ENCODE measurements at regions not wholly inside any gene's neighbourhood (a gene's known extent, or its start where the extent isn't known, plus 50 kb on each side); places are given as distances from the start of the nearest gene placed in this dataset.

DNA sequence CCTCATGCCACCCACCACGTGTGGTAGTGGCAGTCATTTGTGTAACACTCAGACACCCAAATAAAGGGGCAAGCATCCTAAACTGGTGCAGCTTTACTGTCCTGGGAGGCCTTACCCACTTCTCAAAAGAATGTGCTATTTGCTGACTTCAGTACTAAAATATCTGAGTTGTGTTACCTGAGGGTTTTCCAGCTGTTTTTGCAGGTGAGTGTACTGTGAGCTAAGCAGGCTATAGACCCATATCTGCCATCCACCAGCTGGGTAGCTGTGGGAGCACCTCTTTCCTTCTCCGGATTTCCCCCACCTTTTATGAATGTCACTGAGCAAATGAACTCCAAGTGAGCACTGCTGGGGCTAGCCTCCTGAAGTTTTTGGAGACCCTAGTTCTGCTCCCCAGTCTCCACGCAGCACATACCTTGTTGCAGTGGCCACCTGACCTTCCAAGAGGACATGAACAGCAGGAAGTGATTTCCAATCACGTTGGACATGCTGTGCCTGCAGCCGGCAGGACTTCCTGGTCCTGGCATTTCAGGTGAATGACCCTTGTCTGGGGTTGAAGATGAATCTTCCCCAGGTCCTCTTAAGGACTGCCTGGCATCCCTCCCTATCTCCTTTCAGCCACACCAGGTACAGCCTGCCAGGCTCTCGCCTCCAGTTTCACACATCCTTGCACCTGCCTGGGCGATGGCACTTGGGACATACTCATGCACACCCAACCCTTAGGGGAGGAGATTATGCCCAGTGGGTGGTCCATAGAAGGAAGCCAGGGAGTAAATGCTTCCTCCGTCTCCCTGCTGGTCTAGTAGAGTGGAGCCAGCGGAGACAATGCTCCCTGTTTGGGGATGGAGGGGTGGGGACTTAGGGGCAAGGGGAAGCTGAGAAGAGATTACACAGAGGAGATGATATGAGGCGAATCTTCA is 109.5 kb upstream of the SPATA13 start:
- peaks cover 3% of the 10 kb centered on the region in 2 donors for H3K36me3 Mint-ChIP-seq (ENCODE audit: insufficient read depth in 2 of 2)
- H3K27me3 Mint-ChIP-seq (ENCODE audit: low read depth) = peaks cover 20% of the 10 kb centered on the region
- no peak for DNase-seq
- H3K4me1 Mint-ChIP-seq (ENCODE audit: low read depth) = peaks cover 14% of the 10 kb centered on the region
- no peak overlapping the region for H3K27ac Mint-ChIP-seq
- ATAC-seq (replicated peaks in 1 of 2) = no peak
- no peak overlapping the region for H3K4me3 Mint-ChIP-seq
- peaks cover 1 to 4% of the 10 kb centered on the region in 2 donors for H3K9me3 Mint-ChIP-seq

DNA sequence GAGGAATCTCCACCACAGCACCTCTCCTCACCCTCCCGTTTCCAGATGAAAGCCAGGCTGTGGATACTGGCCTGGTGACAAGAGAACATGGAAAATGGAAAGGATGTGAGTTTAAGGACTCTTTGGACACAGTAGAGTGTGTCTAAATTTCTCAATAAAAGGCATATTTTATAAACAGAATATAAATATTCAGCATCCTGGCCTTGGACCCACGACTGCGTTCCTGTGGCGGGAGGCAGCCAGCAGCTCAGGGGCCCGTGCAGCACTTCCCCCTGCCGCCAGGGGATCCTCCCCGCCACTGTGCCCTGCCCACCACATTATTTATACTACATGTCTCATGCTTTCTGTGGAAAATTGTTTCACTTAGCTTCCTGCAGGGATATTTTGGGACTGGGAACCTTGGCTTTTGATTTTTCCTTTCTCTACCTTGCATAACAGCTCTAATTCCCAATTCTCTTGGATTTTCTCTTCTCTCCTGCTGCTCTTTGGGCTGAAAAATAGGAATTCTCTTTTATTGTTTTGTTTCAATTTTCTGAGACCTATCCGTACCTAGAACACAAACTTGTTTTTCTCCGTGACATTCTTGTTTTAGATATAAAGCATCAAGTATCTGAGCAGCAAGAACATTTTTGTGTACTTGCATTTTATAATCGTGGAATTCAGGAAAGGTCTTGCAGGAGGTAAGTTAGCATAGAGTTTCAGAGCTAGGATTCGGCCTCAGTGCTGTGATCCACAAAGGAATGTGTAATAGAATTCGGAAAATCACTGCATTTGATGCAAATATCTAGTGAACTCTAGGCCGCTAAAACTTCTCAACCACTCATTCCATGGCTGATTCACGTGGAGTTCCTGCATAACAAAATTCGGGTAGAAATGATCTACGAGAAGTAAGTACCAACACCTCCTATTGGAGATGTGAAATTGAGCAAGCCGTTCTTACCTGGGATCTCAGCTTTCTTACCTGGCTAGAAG is 107.7 kb upstream of the SPATA13 start:
- no peaks in the 10 kb centered on the region for H3K36me3 Mint-ChIP-seq (ENCODE audit: insufficient read depth in 2 of 2)
- no peak overlapping the region for H3K4me3 Mint-ChIP-seq
- peaks cover 20% of the 10 kb centered on the region for H3K27me3 Mint-ChIP-seq (ENCODE audit: low read depth)
- ATAC-seq (replicated peaks in 1 of 2) (no peak), DNase-seq (no peak)
- H3K27ac Mint-ChIP-seq = no peak overlapping the region
- peaks cover 14% of the 10 kb centered on the region for H3K4me1 Mint-ChIP-seq (ENCODE audit: low read depth)
- no peaks in the 10 kb centered on the region for H3K9me3 Mint-ChIP-seq

DNA sequence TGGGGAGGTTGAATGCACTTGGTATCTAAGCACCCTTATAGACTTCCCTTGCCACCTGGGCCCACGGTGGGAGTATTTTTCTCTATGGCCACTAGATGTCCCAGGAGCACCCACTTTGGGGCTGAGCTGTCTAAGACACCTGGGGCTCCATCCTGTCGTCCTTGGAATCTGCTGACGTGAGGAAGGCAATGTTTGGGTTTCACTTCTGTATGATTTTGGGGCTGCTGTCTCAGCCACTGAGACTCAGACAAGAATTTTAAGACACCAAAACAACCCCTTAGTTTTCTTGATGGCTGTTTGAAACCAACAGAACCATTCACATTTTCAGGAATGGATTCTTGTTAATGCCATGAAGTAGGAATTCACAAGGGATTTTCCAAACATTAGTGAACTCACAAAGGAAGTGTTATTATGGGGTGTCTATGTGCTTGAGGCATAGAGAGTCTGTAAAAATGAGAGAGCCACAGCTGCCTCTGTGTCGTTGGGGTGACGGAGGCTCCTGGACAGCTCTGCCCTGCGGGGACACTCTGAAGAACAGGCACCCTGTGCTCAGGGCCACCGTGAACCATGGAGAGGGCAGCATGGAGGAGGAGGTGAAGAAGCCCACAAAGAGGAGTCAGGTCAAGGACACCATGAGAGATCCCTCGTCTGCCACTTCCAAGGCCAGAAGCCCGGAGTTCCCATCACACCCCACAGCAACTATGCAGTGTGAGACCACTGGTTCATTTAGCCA is 106.8 kb upstream of the SPATA13 start:
- H3K9me3 Mint-ChIP-seq = no peaks in the 10 kb centered on the region
- H3K4me1 Mint-ChIP-seq (ENCODE audit: low read depth) = peaks cover 14% of the 10 kb centered on the region
- DNase-seq = peak; percentile 65 to 69
- no peaks in the 10 kb centered on the region for H3K36me3 Mint-ChIP-seq (ENCODE audit: insufficient read depth in 2 of 2)
- peak; percentile 90 to 94 for ATAC-seq (replicated peaks in 1 of 2)
- H3K27me3 Mint-ChIP-seq (ENCODE audit: low read depth) = peaks cover 20% of the 10 kb centered on the region
- H3K4me3 Mint-ChIP-seq = no peak overlapping the region
- no peak overlapping the region for H3K27ac Mint-ChIP-seq

DNA sequence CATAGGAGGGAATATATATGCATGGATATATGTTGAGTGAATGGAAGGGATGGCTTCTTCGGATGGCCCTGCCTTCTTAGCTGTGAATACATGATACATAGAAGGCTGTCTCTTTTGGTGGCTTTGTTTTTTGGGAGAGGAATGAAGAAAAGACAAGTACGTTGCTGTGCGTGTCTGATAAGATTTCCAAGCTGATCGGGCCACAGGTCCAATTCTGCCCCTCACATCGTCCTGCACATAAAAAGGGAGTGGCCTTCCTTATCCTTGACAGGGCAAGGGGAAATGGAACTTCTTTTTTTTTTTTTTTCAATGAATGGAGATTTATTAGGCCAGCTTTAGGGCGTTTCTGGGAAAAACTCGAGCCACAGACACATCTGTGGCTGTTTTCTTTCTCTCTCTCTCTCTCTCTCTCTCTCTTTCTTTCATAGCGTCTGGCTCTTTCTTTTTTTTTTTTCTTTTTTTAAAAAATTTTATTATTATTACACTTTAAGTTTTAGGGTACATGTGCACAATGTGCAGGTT is 103.8 kb upstream of the SPATA13 start:
- no peak overlapping the region for H3K4me3 Mint-ChIP-seq
- H3K27ac Mint-ChIP-seq = no peak overlapping the region
- no peak for DNase-seq
- H3K36me3 Mint-ChIP-seq (ENCODE audit: insufficient read depth in 2 of 2) = no peaks in the 10 kb centered on the region
- ATAC-seq (replicated peaks in 1 of 2) = no peak
- H3K9me3 Mint-ChIP-seq = no peaks in the 10 kb centered on the region
- H3K4me1 Mint-ChIP-seq (ENCODE audit: low read depth) = peaks cover 14% of the 10 kb centered on the region
- peaks cover 20% of the 10 kb centered on the region for H3K27me3 Mint-ChIP-seq (ENCODE audit: low read depth)

DNA sequence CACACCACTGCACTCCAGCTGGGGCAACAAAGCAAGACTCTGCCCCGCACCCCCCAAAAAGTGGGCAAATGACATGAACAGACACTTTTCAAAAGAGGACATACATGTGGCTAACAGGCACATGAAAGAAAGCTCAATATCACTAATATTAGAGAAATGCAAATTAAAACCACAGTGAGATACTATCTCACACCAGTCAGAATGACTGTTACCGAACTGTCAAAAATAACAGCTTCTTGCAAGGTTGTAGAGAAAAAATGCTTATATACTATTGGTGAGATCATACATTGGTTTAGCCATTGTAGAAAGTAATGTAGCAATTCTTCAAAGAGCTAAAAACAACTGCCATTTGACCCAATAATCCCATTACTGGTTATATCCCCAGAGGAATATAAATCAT is 99.5 kb upstream of the SPATA13 start:
- Mint-ChIP-seq H3K27ac (no peak overlapping the region), H3K9me3 (no peaks in the 10 kb centered on the region), H3K4me3 (no peak overlapping the region), H3K27me3 (ENCODE audit: low read depth) (no peaks in the 10 kb centered on the region), H3K4me1 (ENCODE audit: low read depth) (peaks cover 18% of the 10 kb centered on the region), H3K36me3 (ENCODE audit: insufficient read depth in 2 of 2) (no peaks in the 10 kb centered on the region)
- ATAC-seq (replicated peaks in 1 of 2) (no peak), DNase-seq (no peak)

DNA sequence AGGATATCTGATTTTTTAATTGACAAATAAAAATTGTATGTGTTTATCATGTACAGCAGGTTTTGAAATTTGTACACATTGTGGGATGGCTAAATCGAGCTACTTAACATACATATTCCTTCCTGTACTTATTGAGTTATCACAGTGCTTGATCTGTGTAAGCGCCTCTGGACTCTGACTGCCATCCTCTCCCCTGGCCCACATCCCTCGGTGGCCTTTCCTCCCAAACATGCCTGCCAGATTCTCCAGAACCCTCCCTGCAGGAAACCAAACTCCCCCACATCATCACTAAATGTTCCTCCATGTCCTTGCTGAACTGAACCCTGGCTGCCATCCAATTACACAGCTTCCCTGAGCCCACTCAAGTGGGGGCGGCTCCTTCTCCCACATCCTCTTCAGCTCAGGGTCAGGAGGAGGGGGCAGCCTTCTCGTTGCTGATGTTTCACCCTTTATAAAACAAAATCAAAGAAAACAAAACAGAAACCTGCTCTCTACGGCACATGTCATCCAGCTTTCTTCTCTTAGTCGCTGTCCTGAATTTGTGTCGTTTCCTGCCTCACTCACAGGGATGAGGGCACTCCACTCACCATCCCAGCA is 97.1 kb upstream of the SPATA13 start:
- no peaks in the 10 kb centered on the region for H3K9me3 Mint-ChIP-seq
- no peaks in the 10 kb centered on the region for H3K36me3 Mint-ChIP-seq (ENCODE audit: insufficient read depth in 2 of 2)
- peak; percentile 3 to 9 for DNase-seq
- H3K27ac Mint-ChIP-seq = no peak overlapping the region
- peaks cover 18% of the 10 kb centered on the region for H3K4me1 Mint-ChIP-seq (ENCODE audit: low read depth)
- peak overlapping the region; percentile 37 to 66 for H3K4me3 Mint-ChIP-seq
- peak; percentile 18 to 30 for ATAC-seq (replicated peaks in 1 of 2)
- no peaks in the 10 kb centered on the region for H3K27me3 Mint-ChIP-seq (ENCODE audit: low read depth)

DNA sequence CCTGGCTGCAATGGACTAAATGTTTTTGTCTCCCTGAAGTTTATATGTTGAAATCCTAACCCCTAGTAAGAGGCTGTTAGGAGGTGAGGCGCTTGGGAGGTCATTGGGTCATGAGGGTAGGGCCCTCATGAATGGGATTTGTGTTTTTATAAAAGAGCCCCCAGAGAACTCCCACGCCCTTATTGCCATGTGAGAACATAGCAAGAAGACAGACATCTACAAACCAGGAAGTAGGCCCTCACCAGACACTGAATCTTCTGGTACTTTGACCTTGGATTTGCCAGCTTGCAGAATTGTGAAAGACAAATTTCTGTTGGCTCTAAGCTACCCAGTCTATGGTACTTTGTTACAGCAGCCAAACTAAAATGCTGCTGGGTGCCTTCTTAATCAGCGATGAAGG is 96.1 kb upstream of the SPATA13 start:
- H3K27ac Mint-ChIP-seq = no peak overlapping the region
- DNase-seq (no peak), ATAC-seq (replicated peaks in 1 of 2) (no peak)
- H3K4me3 Mint-ChIP-seq = no peak overlapping the region
- no peaks in the 10 kb centered on the region for H3K9me3 Mint-ChIP-seq
- no peaks in the 10 kb centered on the region for H3K36me3 Mint-ChIP-seq (ENCODE audit: insufficient read depth in 2 of 2)
- peaks cover 2% of the 10 kb centered on the region for H3K27me3 Mint-ChIP-seq (ENCODE audit: low read depth)
- peaks cover 18% of the 10 kb centered on the region for H3K4me1 Mint-ChIP-seq (ENCODE audit: low read depth)

DNA sequence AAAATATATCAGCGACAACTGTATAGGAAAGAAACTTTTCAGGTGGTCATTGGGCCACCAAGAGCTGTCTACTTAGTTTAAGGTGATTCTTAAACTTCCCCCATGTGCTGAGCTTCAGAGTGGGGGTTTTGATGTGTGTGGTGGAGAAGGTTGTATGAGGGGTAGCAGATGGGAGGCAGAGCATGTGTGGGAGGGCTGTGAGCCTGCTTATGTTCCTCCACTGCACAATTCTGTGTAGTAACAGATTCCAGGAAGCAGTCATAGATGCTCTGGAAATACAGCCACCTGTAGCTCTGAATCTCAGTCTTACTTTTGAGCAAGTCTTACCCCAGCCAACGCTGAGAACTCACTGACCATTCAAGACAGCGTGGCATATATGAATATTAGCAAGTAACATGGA is 95.3 kb upstream of the SPATA13 start:
- Mint-ChIP-seq H3K4me1 (ENCODE audit: low read depth) (peaks cover 18% of the 10 kb centered on the region), H3K9me3 (no peaks in the 10 kb centered on the region), H3K27ac (no peak overlapping the region), H3K27me3 (ENCODE audit: low read depth) (peaks cover 7% of the 10 kb centered on the region), H3K4me3 (no peak overlapping the region), H3K36me3 (ENCODE audit: insufficient read depth in 2 of 2) (no peaks in the 10 kb centered on the region)
- ATAC-seq (replicated peaks in 1 of 2) (no peak), DNase-seq (no peak)

DNA sequence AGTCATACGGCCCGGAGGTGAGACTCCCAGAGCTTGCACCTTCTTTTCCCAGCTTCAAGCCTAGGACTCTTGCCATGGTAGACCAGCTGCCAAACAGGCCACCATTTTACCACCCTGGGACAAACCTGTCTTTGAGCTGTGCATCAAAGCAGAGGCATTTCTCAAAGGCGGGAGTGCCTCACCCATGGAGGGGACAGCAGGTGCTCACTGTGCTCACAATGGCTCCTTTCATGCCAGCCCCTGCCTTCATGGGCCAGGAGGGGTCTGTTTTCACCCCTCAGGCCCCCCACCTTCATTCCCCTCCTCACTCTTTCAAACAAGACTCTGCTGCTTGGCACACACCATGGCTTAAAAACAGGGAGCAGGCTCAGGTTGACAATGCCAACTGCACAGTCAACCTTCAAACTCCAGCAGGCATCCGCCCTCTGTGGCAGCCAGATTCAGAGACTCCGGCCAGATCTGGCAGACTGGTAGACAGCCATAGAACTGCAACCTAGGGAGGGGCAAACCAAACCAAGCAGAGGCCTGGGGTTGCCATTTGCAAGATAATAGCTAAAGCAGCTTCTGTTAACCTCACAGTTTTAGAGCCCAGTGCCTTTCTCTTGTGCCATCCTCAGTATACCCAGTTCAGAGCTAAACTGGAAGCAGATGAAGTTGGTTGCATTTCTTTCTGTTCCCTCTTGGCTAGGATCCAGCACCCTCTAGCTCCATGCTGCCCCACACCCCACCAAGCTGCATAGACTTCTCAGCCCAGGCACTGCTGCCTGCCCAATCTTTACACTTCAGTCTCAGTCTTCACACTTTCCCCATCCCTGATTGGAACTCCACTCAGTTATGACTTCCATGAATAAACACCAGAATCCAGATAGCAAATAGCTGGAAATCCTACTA is 93.9 kb upstream of the SPATA13 start:
- H3K36me3 Mint-ChIP-seq (ENCODE audit: insufficient read depth in 2 of 2) = no peaks in the 10 kb centered on the region
- ATAC-seq (replicated peaks in 1 of 2) (no peak), DNase-seq (no peak)
- H3K4me1 Mint-ChIP-seq (ENCODE audit: low read depth) = peaks cover 18% of the 10 kb centered on the region
- H3K27ac Mint-ChIP-seq = no peak overlapping the region
- H3K4me3 Mint-ChIP-seq = no peak overlapping the region
- H3K9me3 Mint-ChIP-seq = no peaks in the 10 kb centered on the region
- H3K27me3 Mint-ChIP-seq (ENCODE audit: low read depth) = peaks cover 7% of the 10 kb centered on the region

DNA sequence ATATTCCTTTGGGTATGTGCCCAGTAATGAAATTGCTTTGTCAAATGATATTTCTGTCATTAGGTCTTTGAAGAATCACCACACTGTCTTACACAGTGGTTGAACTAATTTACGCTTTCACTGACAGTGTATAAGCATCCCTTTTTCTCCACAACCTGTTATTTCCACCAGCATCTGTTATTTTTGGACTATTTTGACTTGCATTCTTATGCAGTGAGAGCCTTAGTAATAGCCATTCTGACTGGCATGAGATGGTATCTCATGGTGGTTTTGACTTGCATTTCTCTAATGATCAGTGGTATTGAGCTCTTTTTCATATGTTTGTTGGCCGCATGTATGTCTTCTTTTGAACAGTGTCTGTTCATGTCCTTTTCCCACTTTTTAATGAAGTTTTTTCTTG is 92.0 kb upstream of the SPATA13 start:
- no peak overlapping the region for H3K4me3 Mint-ChIP-seq
- peaks cover 7% of the 10 kb centered on the region for H3K27me3 Mint-ChIP-seq (ENCODE audit: low read depth)
- no peaks in the 10 kb centered on the region for H3K9me3 Mint-ChIP-seq
- H3K4me1 Mint-ChIP-seq (ENCODE audit: low read depth) = peaks cover 8% of the 10 kb centered on the region
- H3K36me3 Mint-ChIP-seq (ENCODE audit: insufficient read depth in 2 of 2) = no peaks in the 10 kb centered on the region
- no peak overlapping the region for H3K27ac Mint-ChIP-seq
- DNase-seq = no peak
- ATAC-seq (replicated peaks in 1 of 2) = no peak

DNA sequence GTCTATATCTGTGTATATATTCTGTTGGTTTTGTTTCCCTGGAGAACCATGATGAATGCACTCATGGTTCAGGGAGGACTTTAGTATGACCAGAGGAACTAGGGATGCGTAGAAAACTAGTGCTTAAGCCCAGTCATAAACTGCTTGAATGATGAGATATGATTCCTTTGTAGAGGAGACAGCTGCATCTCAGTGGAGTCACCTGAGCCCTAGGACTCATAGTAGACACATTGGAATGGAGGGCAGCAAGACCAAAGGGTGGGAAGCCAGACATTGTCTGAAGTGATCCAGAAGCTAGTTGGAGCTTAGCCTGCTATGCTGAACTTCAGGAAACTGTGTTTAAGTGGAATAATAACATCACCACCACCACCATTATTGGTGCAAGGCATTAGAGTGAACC is 89.5 kb upstream of the SPATA13 start:
- Mint-ChIP-seq H3K9me3 (no peaks in the 10 kb centered on the region), H3K4me3 (no peak overlapping the region), H3K36me3 (ENCODE audit: insufficient read depth in 2 of 2) (no peaks in the 10 kb centered on the region), H3K4me1 (ENCODE audit: low read depth) (no peaks in the 10 kb centered on the region), H3K27ac (no peak overlapping the region), H3K27me3 (ENCODE audit: low read depth) (peaks cover 7% of the 10 kb centered on the region)
- DNase-seq = no peak
- no peak for ATAC-seq (replicated peaks in 1 of 2)
